Omental fat pad (tissue), 3 donors: ENCODE measurements at regions not wholly inside any gene's neighbourhood (a gene's known extent, or its start where the extent isn't known, plus 50 kb on each side); places are given as distances from the start of the nearest gene placed in this dataset.
A peak's percentile ranks its signal among the peaks of the same experiment; 100 is the strongest.

Experiments used
- ATAC-seq: fragments of 150-250 bp; one replicate; pipeline ENCODE4 v1.9.1; 2016; ENCODE audit warnings: mild to moderate bottlenecking, moderate library complexity; ENCODE audit not compliant: low FRiP score
- DNase-seq: peaks from one replicate; pipeline ENCODE4 v3.0.0-alpha.2; 2019; ENCODE audit warnings: low spot score
- CTCF ChIP-seq, 3 donors: fragments of 450-650 bp; IDR thresholded peaks; one replicate each; pipeline ENCODE4 v1.5.1; 2016 to 2017; ENCODE audit warnings: antibody characterized with exemption in 3 of 3, mild to moderate bottlenecking in 3 of 3, moderate library complexity in 2 of 3

- DNase-seq: no peak
- no peak for TF ChIP-seq CTCF (IDR thresholded peaks at IDR 0.05)
- peak; percentile 95 for ATAC-seq
These were observed 623.8 kb upstream of the DIPK2B start for GRCh38 chrX:45824471-45824870.

DNA sequence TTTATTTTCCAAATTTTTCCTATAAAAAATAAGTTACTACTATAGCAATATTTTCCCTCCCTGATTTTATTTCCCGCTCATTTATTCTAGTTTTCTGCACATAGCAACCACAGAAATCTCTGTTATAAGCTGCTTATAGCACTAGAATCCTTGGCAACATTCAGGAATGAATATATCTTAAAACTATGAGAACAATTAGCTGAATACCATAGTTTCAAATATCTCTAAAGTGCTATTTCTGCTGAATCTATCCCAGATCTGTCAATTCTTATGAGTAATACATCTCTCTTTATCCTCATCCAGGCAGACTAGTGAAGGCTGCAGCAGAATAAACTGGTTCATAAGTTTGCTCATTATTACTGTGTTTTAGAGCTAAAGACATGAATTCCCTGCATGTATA is 622.9 kb upstream of the DIPK2B start:
- ATAC-seq (no peak), DNase-seq (no peak)
- no peak for TF ChIP-seq CTCF (IDR thresholded peaks at IDR 0.05)

DNA sequence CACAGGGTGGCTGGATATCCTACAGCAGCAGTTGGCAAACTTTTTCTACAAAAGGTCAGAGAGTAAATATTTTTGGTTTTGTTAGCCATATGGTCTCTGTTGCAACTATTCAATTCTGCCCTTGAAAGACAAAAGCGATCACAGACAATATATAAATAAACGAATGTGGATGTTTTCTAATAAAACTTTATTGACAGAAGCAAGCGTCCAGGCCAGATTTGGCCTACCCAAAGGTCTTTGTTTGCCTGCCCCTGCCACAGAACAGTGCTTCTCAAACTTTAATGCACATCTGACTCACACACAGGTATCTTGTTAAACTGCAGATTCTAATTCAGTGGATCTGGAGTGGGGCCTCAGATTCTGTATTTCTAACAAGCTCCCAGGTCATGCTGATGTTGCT is 621.4 kb upstream of the DIPK2B start:
- ATAC-seq: no peak
- no peak for DNase-seq
- TF ChIP-seq CTCF (IDR thresholded peaks at IDR 0.05): no peak

GRCh38 chrX:45818913-45819312 is 618.2 kb upstream of the DIPK2B start:
- ATAC-seq (no peak), DNase-seq (no peak)
- no peak for TF ChIP-seq CTCF (IDR thresholded peaks at IDR 0.05)

- ATAC-seq (no peak), DNase-seq (no peak)
- no peak for TF ChIP-seq CTCF (IDR thresholded peaks at IDR 0.05)
These were observed 614.8 kb upstream of the DIPK2B start for GRCh38 chrX:45815441-45815840.

DNA sequence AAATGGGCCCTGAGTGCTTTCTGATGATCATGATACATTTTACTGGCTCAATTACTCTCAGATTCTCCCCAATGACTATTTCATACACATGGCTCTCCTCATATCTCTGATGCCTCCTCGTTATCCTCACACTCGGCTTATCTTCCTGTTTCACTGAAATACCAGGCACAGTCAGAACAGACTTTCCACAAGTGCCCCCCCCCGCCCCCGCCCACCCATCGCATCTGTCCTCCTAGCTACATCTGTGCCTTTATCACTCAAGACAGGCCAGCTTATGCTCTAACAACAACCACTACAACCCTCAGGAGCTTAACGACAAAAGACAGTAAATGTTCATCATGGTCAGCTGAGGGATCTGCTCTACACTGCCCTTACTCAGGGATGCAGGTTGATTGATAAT is 610.6 kb upstream of the DIPK2B start:
- no peak for TF ChIP-seq CTCF (IDR thresholded peaks at IDR 0.05)
- DNase-seq: no peak
- no peak for ATAC-seq

- no peak for TF ChIP-seq CTCF (IDR thresholded peaks at IDR 0.05)
- ATAC-seq (peak; percentile 47), DNase-seq (no peak)
These were observed 607.1 kb upstream of the DIPK2B start for GRCh38 chrX:45807572-45808425.
